A673 (cell line): ENCODE measurements at regions not wholly inside any gene's neighbourhood (a gene's known extent, or its start where the extent isn't known, plus 50 kb on each side); places are given as distances from the start of the nearest gene placed in this dataset.

Source experiments
- CTCF ChIP-seq: fragments of 300-800, 200-600 bp; sonication (generic); conservative IDR thresholded peaks from 2 replicates; pipeline ENCODE4 v1.5.1; 2017; ENCODE audit warnings: low read depth, mild to moderate bottlenecking, antibody characterized with exemption, low read length, moderate library complexity, mixed read lengths
- EZH2 ChIP-seq: fragments of 200-600 bp; sonication (generic); IDR thresholded peaks from 2 replicates; pipeline ENCODE4 v1.6.1; 2017; ENCODE audit warnings: borderline replicate concordance, low read depth, mild to moderate bottlenecking, mixed read lengths, antibody characterized with exemption, low read length; ENCODE audit not compliant: poor library complexity, severe bottlenecking

- TF ChIP-seq CTCF, result no peak
- TF ChIP-seq EZH2, result no peak
These were observed 88.1 kb downstream of the ANXA1 start for GRCh38 chr9:73239570-73240265.
